ENCODE measurements at regions not wholly inside any gene's neighbourhood (a gene's known extent, or its start where the extent isn't known, plus 50 kb on each side); places are given as distances from the start of the nearest gene placed in this dataset.

DNA sequence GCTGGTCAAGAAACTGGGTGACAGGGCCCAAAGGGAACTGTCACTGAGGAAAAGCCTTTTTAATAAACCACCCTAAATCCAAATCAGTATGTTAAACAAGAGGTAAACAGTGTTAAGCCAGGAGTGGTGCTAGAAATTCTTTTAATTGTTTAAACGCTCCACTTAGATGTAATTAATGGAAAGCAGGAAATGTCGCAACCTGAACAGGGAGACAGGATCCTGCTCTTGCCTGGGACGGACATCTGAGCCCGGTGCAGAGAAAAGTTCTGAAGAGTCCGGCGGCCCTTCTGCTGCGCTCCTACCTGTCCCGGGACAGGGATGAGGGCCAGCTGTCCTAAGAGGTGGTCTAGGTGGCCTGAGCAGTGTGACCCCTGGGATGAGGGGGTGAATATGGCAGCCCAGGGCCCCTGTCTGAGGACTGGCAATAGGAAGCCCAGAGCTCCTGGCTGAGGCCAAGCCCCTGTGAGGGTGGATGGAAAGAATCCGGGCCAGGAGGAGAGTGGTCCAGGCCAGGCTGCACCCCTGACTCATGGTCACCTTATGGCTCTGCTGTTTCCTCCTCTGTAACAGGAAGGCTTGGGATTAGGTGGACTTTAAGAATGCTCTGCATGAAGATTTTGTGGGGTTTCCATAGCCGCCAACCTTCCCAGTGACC lies 112.8 kb upstream of the GJB6 start:
- TF ChIP-seq CTCF (IDR thresholded peaks at IDR 0.05; ENCODE audit: insufficient read depth, low read depth, low read length): no peak
- TF ChIP-seq EZH2 (IDR thresholded peaks at IDR 0.05; ENCODE audit: insufficient read depth, low read length): no peak
